ENCODE measurements at regions not wholly inside any gene's neighbourhood (a gene's known extent, or its start where the extent isn't known, plus 50 kb on each side); places are given as distances from the start of the nearest gene placed in this dataset.

DNA sequence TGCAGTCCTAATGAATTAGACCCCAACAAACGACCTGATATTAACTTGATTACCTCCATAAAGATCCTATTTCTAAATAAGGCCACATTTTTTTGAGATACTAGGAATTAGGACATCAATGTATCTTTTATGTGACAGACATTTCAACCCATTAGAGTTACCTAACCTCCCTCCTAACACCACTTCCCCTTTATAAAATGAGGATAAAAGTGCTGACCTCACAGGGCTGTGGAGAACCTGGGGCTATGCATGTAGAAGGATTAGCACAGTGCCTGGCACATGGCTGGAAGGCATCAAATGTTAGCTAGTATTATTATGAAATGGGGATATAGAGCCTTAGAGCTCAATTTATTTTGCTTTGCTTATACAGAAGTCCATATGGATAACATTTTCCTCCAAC, 53.5 kb upstream of the LRRN1 start:
- DNase-seq = no peak

- no peak for DNase-seq
Observed at GRCh38 chr3:3744826-3745225, 54.4 kb upstream of the LRRN1 start.

GRCh38 chr3:3743754-3744153, 55.5 kb upstream of the LRRN1 start:
- no peak for DNase-seq

DNA sequence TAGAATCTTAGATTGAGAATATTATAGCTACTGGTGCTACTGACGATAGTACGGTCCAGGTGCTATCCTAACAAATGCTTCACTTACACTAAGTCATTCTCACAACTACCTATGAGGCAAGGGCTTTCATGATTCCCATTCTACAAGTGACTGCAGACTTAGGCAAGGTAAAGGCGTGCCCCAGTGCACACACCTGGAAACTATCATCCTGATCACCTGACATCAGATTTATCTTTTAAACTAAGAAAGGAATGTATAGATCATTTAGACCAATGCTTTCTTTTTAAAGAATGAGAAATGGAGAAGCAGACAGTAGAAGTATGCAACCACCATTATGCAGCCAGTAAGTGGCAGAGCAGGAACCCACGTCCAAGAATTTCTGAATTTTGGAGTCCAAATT, 59.2 kb upstream of the LRRN1 start:
- no peak for DNase-seq

DNA sequence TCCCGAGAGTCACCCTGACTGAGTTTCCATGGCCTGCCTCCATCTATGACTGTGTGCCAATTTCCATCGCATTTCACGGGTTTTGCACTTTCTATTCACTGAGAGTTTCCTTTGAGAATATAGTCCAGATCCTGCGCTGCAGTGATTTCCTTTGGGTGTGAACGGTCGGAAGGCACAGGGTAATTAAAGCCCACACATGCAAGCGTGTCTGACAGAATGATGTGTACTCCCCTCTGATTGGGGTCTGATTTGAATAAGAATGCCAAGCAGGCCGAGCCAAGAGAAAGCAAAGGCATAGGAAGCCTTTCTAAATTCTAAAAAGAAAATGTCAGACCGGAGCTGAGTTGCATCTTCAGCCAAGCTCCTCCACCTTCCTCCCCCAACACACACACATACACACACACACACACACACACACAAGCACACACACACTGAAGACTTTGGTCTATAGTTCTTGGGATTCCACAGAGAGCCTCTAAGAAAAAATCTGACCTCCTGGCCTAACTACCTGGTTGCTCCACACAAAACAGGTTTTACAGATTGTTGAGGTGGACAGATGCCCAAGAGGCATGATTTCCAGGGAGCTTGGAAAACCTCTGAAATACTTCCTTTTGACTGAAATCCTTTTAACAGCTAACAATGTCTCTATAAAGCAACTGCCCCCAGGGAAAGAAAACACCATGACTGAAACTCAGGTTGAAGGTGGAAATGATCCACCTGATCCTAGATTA, 59.7 kb upstream of the LRRN1 start:
- no peak for DNase-seq

DNA sequence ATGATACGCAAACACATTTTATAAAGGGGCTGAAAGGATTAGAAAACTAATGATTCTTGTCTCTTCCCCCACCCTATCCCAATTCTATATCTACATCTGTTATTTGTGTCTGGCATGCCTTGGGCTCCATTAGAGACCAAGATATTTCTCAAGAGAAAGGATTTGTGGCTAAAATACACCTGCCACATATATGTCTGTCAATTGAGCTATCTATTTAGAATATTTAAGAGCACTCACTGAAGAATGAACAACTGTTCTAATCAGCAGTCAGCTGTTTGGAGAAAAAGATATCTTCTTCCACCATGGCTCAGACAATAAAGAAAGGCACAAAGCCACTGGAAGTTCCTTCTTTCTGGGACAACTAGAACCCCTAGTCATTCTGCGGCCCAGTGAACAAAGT, 61.7 kb upstream of the LRRN1 start:
- no peak for DNase-seq

DNA sequence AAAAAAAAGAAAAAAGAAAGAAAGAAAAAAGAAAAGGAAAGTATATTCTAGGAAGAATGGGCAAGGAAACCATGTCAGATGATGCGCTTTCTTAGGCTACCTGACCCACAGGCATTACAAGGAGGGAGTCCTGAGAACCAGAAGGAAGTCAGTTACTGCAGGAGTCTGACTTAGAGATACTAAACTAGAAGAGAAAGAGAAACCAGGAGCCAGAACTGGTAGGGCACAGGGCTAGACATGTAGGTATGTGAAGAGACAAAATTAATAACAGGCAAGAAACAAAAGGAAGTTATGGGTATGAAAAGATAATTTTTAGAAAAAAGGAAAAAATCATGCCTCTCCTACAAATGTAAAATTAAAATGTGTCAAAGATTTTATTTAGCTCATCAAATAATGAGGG, 63.3 kb upstream of the LRRN1 start:
- DNase-seq = no peak

GRCh38 chr3:3734881-3735280, 64.3 kb upstream of the LRRN1 start:
- no peak for DNase-seq

DNA sequence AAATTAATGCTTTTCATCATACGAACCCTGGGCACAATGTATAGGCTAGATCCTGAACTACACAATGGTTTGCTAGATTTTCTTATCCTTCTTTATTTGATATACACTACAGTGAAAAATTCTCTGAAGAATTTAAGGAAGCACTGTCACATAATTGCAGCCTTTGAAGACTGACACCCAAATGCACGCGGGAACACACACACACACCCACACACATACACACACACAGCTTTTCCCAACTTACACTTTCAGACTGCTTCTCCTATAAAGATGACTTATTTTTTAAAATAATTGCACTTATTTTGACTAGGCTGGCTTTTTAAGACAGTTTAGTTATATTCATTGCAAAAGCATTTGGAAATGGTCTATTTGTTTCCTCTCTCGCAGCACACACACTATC, 70.0 kb upstream of the LRRN1 start:
- no peak for DNase-seq

GRCh38 chr3:3726549-3726948, 72.7 kb upstream of the LRRN1 start:
- DNase-seq = no peak

DNA sequence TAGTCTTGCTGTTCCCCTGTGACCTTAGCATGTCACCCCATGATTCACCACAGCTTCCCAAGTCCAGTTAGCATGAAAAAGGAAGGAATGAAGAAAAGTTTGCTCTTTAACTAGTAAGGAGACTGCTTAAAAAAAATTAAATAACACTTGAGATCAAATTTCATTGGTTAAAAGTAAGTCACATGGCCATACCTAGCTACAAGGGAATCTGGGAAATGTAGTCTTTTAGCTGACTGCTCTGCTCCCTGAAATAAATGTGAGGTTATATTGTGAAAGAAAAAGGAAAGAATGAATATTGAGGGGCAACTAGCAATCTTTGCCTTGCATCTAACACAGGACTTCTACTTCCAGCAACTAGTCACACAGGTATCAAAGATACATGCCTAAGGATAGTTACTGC, 84.7 kb upstream of the LRRN1 start:
- DNase-seq = no peak

- DNase-seq = no peak
Observed at GRCh38 chr3:3712971-3713370, 86.3 kb upstream of the LRRN1 start.

DNA sequence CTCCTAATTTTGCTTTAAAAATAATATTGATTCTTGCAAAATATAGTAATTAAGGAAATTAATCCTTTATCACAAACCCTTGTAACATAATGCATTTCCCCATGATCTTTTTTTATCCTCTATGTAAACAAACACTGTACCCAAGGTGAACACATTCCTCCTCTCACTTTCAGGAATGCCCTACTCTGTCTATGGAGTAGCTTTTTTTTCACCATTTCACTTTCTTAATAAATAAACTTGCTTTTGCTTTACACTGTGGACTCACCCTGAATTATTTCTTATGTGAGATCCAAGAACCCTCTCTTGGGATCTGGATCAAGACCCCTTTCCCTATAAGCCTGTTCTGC, 90.5 kb upstream of the LRRN1 start:
- no peak for DNase-seq

- DNase-seq = no peak
Observed at GRCh38 chr3:3707858-3708768, 91.1 kb upstream of the LRRN1 start.

DNA sequence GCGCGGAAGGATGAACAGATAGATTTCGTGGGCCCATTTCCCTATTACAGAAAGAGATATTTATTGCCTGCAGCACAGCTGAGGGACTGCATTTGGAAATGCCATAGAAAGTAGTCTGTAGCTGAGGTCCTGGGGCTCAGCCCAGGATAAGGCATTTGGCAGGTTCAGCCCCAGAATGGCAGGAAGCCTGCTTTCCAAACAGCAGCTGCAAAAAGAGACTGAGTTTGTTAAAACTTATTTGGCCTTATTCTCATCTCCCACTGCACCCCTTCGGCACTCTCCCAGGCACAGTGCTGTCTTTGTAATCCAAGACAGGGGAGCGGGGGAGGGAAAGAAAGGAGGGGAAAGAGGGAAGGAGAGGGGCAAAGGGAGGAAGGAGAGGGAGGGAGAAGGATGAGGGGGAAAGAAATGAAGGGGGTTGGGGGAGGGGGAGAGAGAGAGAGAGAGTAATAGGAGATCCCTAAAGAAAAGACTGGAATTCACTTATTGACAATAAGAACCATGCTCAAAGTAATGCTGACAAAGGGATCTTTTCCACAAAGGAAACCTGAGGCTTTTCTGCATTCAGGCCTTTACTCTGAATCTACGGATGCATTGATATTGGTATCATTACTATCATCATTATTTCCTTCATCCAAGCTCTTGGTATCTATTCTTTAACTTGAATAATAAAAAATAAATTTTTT, 94.0 kb upstream of the LRRN1 start:
- no peak for DNase-seq

DNA sequence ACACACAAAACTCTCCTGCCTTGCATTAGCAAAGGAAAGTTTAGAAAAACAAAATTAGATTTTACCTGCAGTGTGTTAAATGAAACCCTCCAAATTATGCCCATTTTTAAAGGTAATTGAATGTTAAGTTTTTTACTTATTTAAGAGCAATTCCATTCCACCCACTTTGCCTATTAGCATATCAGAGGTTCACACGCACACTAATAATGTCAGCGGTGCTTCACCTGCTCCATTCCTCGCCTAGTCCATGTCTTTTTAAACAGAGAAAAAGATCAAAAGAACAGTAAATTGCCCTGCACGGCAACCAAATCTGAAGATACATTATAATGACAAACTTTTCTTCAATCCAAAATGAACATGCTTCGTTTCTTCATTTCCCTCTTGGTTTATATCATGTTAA, 97.3 kb upstream of the LRRN1 start:
- DNase-seq = no peak

DNA sequence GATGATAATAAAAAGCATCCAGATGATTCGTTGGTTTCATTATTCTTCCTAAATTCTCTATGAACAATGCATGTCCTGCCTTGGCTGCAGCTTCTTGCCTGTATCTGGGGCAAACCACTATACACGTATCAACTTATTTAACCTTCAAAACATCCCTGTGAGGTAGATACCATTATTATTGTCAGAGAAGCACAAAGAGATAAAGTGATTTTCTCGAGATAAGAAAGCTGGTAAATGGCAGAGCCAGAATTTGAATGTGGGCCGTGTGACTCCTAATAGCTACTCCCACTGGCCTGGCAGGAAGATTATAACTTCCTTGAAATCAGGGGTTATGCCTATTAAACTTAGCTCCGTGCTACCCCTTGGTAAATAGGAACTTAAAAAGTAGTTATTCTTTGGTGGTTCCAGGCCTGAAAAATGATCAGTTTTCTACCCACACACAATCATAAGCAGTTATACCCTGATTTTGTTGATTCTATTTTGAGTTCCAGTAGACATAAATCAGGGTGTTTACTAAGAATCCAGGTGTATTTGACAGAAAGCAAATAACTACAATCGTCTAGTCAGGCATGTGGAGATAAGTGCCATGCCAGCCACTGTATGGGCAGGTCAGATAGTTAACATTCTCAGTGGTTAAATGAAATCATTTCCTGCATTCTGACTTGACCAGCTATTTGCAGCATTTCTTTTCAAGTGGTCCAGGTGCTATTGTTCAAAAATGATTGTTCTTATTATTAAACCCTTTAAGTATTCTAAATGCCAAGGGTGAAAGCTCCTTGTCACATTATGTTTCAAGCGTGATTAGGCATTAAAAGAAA, 99.2 kb upstream of the LRRN1 start:
- no peak for DNase-seq

- DNase-seq = no peak
Observed at GRCh38 chr3:3699407-3699806, 99.8 kb upstream of the LRRN1 start.

DNA sequence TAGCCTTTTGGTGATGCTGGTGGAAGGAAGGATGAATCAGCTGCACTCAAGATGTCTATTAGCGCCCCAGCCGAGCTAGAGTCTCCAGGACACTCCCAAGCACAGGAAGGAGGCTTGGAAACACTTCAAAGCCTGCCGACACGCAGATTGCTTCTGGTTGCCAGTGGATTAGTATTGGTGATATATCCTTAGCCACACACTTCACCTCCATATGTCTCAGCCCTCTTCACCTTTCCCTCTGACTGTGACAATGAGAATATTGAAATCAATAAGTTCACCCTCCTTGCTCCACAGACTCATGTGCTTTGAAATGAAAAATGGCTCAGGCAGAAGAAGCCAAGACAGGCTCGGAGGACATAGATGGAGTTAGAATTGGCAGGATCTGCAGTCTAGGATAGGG, 102.9 kb upstream of the LRRN1 start:
- DNase-seq = no peak

DNA sequence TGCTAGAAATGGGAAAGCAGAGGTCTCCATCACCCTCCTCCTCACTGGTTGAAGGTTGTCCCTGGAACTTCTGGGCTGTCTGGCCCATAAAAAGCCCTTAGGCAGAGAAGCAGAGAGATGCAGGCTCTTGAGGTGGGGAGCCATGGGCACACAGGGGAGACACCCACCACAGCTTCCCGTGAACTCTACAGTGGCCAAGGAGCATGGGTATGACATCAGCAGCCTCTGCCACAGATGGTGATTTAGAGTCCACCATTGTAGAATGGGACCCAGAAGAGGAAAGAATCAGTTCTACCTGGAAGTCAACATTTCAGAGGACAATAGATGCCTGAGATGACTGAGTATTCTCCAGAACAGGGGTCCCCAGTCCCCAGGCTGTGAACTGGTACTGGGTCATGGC, 105.6 kb upstream of the LRRN1 start:
- no peak for DNase-seq

DNA sequence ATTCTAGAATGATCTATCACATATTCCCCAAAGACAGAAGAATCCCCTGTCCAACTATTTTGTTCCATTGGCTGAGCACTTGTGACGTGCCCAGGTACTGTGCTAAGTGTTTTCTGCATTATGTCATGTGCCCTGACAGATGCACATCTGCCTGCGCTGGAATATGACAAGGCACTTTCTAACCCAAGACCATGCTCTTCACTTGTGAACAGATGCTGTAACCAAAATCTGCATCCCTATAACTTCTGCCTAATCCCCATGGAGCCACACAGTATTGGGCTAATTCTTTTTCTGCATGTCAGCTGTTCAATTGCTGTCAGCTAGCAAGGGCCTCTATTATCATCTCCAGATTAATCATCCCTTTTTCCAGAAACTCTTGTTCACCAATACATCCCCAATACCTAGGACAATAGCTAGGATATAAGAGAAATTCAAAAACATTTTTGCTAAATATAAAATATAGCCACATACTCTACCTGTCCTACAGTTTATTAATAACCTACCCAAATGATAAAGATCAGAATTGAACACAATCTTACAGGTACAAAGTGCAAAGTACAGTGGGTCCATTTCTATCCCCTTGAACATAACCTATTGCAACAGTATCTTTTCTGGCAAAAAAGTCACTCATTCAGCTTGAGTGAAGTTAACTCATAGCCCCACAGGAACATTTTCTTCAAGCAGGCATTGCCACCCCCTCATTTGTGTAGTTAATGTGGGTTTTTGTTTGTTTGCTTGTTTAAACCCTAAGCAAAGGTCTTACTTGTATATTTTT, 109.4 kb upstream of the LRRN1 start:
- DNase-seq = no peak

GRCh38 chr3:3686907-3687648, 112.2 kb upstream of the LRRN1 start:
- DNase-seq = no peak
